GM19240 (cell line): ENCODE measurements at regions not wholly inside any gene's neighbourhood (a gene's known extent, or its start where the extent isn't known, plus 50 kb on each side); places are given as distances from the start of the nearest gene placed in this dataset.
"Not testable (repeated sequence)": the region's sequence is repeated elsewhere in the genome, so short reads cannot be mapped to it uniquely, and the experiment has no call there.

ENCODE experiments used
- DNase-seq: peaks from one replicate; pipeline ENCODE4 v3.0.0; 2011; ENCODE audit warnings: low spot score; ENCODE audit not compliant: insufficient read length

- DNase-seq, result not testable (repeated sequence)
Measured at GRCh38 chr9:17888964-17889363, 310.1 kb downstream of the SH3GL2 start.

DNA sequence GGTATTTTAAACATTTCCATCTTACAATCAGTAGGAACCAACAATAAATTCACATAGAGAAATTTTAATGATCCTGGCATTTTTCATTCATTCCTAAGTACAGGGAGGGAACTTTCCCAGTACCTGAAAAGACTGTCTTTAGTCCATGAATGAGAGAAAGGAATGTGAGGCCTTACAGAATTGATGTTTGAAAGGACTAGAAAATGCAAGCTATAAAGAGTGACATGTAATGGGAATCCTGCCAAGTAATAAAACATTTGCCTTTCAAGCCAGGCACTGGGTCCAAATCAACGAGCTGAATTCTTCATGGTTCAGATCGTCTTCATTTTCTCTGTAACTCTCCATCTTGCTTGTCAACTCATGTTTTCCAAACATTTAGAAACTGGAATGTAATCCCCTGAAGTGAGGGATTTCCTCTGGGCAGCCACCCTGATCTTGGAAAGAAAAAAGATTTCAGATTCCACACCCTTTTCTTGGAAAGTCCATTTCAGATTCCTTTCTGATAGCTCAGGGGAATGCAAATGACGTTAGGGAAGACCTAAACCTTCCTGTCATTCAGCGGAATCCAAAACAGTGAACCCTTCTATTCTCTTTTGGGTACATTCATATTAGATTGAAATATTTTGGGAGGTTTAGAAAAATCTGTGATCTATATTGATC lies 315.8 kb downstream of the SH3GL2 start:
- no peak for DNase-seq

- DNase-seq, result no peak
Measured at GRCh38 chr9:17900606-17901005, 321.7 kb downstream of the SH3GL2 start.

GRCh38 chr9:17905366-17905765 lies 326.5 kb downstream of the SH3GL2 start:
- no peak for DNase-seq

GRCh38 chr9:17905781-17906175 lies 326.9 kb downstream of the SH3GL2 start:
- DNase-seq, result no peak

DNA sequence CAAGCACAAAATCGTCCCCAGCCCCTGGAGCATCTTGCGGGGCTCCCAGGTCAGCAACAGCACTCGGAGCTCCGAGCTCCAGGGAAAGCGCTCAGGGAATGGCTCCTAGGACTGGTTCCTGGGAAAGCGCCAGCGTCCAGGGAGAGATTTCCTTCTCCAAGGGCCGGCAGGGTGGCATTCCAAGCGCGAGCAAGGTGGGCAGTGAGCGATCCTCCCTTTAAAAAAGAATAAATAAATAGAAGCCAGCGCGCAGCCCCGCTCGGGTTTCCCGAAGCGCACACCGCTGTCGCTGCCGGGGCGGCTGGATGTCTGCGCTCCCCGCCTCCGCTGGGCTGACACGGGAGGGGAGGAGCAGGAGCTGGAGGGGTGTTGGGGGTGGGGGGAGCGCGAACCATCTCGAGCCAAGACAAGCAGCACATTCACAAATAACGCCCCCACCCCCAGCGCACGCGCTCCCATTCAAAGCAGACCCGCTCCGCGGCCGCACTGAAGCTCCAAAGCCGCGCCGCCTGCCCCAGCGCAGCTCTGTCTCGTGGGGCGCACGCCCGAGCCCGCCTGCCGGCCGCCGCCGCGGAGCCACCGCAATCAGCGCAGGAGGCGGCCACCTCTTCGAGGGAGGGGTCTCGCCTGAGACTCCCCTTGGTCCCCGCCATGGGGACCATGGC lies 327.4 kb downstream of the SH3GL2 start:
- no peak for DNase-seq

DNA sequence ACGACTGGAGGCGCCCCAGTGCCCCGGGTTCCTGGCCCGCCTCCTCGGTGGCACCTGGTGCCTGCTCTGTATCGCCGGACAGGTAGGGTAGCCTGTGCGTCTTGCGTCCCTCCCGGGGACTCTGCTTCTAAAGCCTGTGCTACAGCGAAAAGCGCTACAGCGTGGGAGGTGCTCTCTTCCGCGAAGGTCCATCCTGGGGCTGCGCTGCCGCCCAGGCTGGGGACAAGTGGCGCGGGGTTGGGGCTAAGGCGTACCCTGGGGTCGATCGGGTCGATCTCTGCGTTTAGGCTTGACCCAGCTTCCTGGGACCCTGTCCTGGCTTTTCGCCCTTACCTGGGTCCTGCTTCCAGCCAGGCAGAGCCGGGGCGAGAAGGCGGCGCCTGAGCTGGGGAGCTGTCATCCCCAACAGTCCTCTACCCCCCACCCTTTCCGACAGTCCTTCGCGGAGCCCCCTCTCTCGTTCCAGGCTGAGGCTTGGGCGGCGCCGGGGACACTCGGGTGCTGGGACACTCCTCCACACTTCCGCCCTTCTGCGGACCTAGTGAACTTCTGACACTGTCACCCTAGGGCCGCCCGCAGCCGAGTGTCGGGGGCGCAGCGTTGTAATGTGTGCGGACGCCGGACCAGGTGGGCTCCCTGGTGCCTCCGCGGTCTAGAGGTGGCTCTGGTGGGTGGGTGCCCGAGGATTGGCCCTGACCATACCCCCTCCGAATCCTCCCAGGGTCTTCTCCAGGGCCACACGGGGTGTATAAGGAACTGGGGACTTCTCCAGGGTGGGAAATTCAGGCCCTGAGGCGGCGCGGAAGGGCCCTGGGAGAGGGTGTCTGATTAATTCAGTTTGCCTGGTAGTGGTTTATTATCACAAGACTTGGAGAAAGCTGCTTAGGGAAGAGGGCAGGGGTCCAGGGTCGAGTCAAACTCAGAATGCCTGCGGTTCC lies 328.2 kb downstream of the SH3GL2 start:
- no peak for DNase-seq

DNA sequence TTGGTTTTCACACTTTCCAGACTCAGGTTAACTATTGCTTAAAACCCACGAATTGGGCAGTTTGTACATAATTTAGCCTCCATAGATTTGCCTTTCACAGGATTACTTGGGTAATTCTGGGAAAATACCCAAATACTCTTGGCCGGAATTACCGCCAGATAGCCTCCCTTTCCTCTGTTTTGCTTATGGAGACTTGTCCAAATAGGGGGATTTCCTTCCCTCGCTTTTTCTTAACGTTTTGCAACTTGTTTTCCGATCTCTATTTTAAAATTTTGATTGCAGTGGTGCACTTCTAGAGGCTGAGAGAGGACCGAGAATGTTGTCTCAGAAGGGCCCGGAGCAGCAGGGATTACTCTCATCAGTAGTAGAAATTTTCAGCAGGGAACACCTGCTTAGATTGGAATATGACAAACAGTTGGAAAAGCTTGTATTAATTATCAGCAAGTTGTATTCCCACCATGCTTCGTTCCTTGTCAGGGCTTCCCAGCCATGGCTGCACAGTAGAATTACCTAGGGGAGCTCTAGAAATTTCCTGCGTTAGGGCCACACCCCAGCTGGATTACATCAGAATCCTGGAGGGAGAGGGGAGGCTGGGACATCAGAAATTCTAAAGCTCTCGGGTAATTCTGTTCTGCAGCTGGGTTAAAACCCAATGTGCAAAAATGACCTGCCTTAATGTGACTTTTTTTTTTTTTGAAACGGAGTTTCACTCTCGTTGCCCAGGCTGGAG lies 329.1 kb downstream of the SH3GL2 start:
- DNase-seq, result no peak

DNA sequence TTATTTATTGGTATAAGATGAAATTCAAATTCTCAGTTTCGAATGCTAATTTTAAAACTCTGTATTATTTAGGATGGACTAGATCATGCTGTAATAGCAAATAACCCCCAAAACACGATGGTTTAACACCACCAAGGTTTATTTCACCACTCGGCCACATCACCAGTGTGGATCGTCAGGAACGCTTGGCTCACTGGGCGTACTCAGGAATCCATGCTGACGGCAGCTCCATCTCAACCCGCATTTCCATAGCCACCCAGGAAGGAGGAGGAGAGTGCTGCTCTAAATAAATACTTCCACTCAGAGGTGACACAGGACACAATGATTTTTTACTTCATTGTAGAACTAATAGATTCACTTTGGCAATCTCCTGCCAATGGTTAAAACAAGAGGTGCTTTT lies 347.4 kb downstream of the SH3GL2 start:
- DNase-seq, result no peak

DNA sequence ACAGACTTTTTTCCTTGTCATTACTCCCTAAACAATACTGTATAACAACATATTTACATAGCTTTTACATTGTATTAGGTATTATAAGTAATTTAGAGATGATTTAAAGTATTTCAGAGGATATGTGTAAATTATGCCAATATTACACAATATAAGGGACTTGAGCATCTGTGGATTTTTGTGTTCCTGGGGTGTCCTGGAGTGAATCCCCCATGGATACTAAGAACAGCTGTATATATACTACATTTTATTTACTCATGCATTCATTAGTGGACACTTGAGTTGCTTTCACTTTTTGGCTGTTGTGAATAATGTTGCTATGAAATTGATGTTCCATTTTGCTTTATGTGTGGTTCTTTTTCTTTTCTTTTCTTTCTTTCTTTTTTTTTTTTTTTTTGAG lies 348.8 kb downstream of the SH3GL2 start:
- DNase-seq, result no peak

DNA sequence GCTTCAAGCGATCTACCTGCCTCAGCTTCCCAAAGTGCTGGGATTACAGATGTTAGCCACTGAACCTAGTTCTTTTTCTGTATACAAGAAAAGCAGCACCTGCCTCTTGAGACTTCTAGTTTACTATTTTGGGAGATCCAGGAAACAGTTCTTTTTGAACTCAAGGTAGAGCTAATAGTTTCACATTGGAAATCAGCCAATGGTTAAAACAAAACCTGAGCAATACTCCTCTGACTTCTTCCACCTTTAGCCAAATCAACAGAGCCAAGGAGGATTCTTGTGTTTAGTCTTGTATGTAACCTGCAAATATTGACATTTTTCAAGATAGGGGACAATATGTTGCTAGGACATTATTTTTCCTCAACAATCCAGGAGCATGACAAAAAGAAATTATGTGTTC lies 349.4 kb downstream of the SH3GL2 start:
- DNase-seq, result no peak

DNA sequence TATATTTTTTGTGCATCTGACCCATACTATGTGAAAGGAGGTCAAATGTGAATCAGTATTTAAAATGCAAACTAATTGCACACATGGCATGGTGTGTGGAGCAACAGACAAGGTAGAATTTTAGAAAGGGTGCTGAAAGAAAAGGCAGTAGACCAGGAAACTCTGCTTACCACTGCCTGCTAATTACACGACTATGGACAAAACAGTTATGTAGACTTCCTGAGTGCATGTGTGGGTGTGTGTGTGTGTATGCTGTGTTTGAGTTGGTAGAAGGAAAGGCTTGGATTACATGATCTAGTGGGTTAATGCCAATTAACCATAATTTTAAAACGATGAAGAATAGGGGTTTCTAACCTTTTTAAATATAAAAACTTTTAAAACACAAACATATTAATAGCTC lies 349.9 kb downstream of the SH3GL2 start:
- DNase-seq, result no peak

DNA sequence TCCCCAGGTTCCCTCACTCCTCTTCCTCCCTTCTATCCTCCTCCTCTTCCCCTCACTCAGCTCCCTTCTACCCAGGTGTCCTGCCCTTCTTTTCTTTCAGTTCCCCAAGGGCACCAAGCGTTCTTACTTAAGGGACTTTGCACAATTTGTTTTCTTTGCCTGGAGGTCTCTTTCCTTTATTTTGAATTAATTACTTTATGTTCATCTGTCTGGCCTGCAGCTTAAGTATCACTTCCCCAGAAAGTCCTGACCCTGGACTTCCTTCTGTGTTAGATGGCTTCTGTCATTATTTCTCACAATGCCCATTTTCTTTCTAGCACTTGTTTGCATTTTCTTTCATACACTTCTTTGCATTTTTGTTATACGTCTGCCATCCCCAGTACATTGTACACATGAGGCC lies 350.6 kb downstream of the SH3GL2 start:
- no peak for DNase-seq

DNA sequence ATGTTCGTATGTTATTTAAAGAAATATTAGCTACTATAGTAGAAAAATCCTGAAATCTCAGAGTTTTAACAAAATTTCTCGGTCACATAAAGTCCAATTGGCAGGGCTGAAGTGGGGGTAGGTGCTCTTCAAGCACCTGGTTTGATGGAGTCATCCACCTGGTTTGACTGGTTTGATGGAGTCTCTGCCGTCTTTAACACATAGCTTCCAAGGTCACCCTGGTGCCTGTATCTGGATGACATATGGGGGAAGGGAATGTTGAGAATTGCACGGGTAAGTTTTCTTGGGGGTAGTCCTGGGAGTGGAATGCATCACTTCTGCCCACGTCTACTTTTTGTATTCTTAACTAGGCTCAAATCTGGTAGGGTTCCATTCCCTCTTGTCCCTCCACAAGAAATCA lies 351.2 kb downstream of the SH3GL2 start:
- no peak for DNase-seq

- DNase-seq, result no peak
Measured at GRCh38 chr9:17936365-17936764, 357.5 kb downstream of the SH3GL2 start.

GRCh38 chr9:17938035-17938655 lies 359.3 kb downstream of the SH3GL2 start:
- no peak for DNase-seq

- DNase-seq, result no peak
Measured at GRCh38 chr9:17942498-17942897, 363.6 kb downstream of the SH3GL2 start.

DNA sequence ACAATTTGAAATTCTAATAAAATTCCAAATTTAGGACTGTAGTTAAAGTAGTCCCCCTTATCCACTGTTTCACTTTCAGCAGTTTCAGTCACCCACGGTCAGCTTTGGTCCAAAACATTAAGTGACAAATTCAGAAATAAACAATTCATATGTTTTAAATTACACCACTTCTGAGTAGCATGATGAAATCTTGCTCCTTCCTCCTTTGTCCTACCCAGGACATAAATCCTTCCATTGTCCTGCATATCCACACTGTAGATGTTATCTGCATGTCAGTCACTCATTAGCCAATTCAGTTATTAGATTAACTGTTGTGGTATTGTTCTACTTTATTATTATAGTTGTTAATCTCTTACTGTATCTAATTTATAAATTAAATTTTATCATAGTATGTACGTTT lies 376.5 kb downstream of the SH3GL2 start:
- no peak for DNase-seq

GRCh38 chr9:17958363-17958762 lies 379.5 kb downstream of the SH3GL2 start:
- DNase-seq, result no peak

GRCh38 chr9:17962747-17963146 lies 383.9 kb downstream of the SH3GL2 start:
- DNase-seq, result no peak

GRCh38 chr9:17963498-17963897 lies 384.6 kb downstream of the SH3GL2 start:
- DNase-seq, result no peak
